ENCODE measurements at regions not wholly inside any gene's neighbourhood (a gene's known extent, or its start where the extent isn't known, plus 50 kb on each side); places are given as distances from the start of the nearest gene placed in this dataset.

DNA sequence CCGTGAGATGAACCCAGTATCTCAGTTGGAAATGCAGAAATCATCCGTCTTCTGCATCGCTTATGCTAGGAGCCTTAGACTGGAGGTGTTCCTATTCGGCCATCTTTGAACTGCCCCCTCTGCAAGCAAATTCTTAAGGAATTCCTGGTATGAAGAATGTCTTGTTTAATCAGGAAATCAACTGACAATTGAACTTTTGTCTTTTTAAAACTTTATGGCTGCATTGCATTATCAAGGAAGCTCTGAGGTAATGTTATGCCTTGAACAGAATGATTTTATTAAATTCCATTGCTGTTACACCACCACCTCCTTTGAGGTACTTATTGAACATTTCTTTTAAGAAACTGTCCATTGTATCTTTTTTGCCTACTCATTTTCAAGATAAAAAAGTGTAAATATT lies 1915.7 kb upstream of the CDH9 start:
- TF ChIP-seq CTCF (IDR thresholded peaks at IDR 0.05; ENCODE audit: extremely low read depth in 1 of 2, insufficient read depth in 1 of 2, low read depth in 1 of 2, low read length in 2 of 2) (no peak), POLR2AphosphoS5 (IDR thresholded peaks at IDR 0.05; ENCODE audit: insufficient read depth, low read depth, low read length) (no peak), EZH2 (IDR thresholded peaks at IDR 0.05; ENCODE audit: borderline replicate concordance, low read depth, low read length, severe bottlenecking) (no peak), MYC (IDR thresholded peaks at IDR 0.05; ENCODE audit: low read depth, low read length) (no peak), GATA2 (IDR thresholded peaks at IDR 0.05; ENCODE audit: insufficient read depth, insufficient read length, low read depth, low read length) (no peak), MAX (IDR thresholded peaks at IDR 0.05; ENCODE audit: insufficient read depth, insufficient read length) (no peak)

Data from endothelial cell of umbilical vein (primary cell).